ENCODE measurements at regions not wholly inside any gene's neighbourhood (a gene's known extent, or its start where the extent isn't known, plus 50 kb on each side); places are given as distances from the start of the nearest gene placed in this dataset.

- TF ChIP-seq CTCF (tag by site-specific recombination; IDR thresholded peaks at IDR 0.05) (no peak), ZNF596 (tag by site-specific recombination; IDR thresholded peaks at IDR 0.05) (no peak), ZSCAN16 (tag by site-specific recombination; IDR thresholded peaks at IDR 0.05) (no peak), REST (tag by site-specific recombination; IDR thresholded peaks at IDR 0.05) (no peak), ZNF621 (tag by site-specific recombination; IDR thresholded peaks at IDR 0.05) (no peak), ZBTB11 (tag by site-specific recombination; conservative IDR thresholded peaks at IDR 0.05; ENCODE audit: low read depth) (no peak), ZNF10 (tag by site-specific recombination; IDR thresholded peaks at IDR 0.05) (no peak), TCF7L2 (IDR thresholded peaks at IDR 0.05; ENCODE audit: borderline replicate concordance, low read depth, low read length) (no peak), ZNF202 (tag by site-specific recombination; IDR thresholded peaks at IDR 0.05; ENCODE audit: borderline replicate concordance) (no peak)
Measured at GRCh38 chr2:145064511-145064910, 544.6 kb upstream of the ZEB2 start.

Data from HEK293 (cell line).